ENCODE measurements at regions not wholly inside any gene's neighbourhood (a gene's known extent, or its start where the extent isn't known, plus 50 kb on each side); places are given as distances from the start of the nearest gene placed in this dataset.

DNA sequence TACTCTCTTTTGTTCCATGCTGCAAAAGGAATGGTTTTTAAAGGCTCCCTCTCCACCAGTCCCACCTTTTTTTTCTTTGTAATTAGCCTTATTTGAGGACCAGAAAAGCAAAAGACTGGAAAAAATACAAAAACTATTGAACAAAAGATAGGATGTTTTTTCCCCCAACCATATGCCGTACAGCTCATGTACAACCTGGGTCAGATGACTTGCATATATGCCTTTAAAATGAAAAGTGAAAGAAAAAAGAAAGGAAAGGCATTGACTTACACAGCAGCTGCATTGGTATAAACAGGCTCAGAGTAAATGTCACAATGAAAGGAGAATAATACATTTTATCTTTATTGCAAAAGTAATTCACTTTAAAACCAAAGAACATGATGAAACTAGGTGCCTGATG lies 69.5 kb upstream of the CMC1 start:
- no peak for DNase-seq

DNA sequence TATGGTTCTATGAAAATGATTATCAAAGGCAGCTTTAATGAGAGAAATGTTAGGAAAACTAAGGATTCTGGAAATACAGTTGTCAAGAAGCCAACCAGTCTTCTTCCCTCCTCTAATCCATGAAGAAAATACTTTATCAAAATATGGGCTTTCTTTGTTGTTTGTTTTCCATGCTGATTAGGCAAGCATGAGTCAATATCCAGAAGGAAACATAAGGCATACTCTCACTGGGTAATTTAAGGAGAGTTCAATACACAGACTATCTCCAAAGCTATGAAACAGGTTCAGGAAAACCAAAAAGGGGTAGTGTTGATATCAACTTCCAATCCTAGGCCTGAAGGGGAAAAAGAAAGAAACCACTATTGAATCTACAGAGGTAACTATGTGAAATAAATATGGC lies 68.7 kb upstream of the CMC1 start:
- DNase-seq, result no peak

- DNase-seq, result no peak
Observed at GRCh38 chr3:28173836-28174235, 67.6 kb upstream of the CMC1 start.

GRCh38 chr3:28186748-28187147 lies 54.7 kb upstream of the CMC1 start:
- DNase-seq, result no peak

GRCh38 chr3:28188686-28189085 lies 52.7 kb upstream of the CMC1 start:
- no peak for DNase-seq

DNA sequence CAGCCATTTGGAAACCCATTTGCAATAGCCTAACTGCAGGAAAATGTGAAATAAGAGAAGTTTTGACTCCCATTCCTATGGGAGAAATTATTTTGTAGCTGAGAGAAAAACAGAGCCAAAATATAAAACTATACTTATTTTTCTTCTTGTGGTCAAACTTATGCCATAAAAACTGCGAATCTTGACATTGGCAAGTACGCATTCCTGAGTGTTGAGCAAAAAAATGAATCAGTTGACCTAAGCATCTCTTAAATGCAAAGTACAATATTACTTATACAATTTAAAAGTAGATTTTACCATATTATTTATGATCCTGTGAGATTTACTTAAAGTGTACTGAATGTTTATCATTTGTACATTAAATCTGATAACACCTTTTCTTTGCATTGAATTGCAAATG lies 50.1 kb upstream of the CMC1 start:
- DNase-seq, result no peak
